GM18517 (cell line): ENCODE measurements at regions not wholly inside any gene's neighbourhood (a gene's known extent, or its start where the extent isn't known, plus 50 kb on each side); places are given as distances from the start of the nearest gene placed in this dataset.
"Not testable (repeated sequence)": the region's sequence is repeated elsewhere in the genome, so short reads cannot be mapped to it uniquely, and the experiment has no call there.

ENCODE experiments used
- ATAC-seq: cut with Tn5 transposase; IDR thresholded peaks from one replicate; pipeline ENCODE4 v1.9.1; 2021; ENCODE audit warnings: mild to moderate bottlenecking, moderate library complexity; ENCODE audit not compliant: unreplicated experiment

GRCh38 chr5:67954351-67954750 is 261.2 kb upstream of the PIK3R1 start:
- no peak for ATAC-seq

GRCh38 chr5:67942421-67942820 is 273.1 kb upstream of the PIK3R1 start:
- ATAC-seq: no peak

DNA sequence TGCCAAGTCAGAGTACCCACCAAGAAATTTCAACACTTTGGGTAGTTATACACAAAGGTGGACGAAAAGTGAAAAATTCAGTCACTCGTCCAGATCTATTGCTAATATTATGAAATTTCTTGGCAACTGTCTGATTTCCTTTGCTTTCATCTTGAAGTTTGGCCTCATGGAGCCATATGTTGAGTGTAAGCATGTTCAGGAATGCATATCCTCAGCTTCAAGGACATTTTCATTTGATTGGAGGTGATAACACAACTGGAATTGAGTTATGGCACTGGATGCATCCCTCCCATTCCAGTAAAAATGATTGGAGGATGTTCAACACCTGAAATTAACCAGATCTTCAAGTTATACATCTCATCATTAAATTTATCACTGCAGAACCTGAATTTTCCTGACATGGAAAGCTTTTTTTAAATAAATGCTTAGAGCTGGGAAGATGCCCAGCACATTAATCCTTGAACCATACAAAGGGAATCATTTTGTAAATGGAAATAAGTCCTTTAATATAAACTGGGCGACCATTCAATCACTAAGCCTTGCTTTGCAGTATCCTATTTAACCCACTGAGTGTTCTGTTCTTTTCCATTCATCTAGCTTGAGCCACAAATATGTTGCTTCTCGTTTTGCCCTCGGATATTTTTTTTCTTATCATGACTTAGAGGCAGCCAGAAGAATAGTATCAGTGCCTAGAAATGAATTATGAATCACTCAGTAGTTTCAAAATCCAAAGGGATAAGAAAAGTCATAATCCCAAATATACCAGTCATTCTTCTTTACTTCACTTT is 273.7 kb upstream of the PIK3R1 start:
- ATAC-seq: no peak

DNA sequence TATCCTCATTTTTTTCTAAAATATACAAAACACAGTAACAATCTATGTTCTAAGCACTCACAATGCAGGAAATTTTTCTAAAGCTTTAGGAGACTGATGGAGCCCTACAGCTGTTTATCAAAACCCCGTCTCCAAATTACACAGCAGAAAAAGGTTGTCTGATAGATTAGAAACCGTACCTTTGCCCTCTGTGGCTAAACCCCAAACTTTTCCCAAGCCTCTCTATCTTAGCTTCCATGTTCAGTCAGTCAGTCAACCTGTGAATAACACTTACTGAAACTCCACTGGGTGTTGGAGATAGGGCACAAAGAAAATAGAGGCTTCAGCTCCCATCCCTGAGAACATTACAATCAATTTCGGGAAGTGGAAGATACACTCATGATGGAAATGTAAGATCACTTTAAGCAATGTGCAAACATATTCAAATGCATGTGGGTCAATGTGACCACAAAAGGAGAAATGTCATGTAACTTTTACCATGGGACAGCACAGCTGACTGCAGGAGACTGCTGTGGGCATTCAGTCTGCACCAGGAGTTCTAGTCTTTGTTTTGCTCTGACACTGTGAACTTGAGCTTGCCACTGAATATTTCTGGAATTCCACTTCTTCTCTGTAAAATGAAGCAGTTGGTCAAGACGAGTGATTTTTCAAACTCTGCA is 279.5 kb upstream of the PIK3R1 start:
- no peak for ATAC-seq

- no peak for ATAC-seq
Measured at GRCh38 chr5:67934976-67935375, 280.6 kb upstream of the PIK3R1 start.

GRCh38 chr5:67925511-67925910 is 290.0 kb upstream of the PIK3R1 start:
- no peak for ATAC-seq

GRCh38 chr5:67921004-67921601 is 294.5 kb upstream of the PIK3R1 start:
- no peak for ATAC-seq

DNA sequence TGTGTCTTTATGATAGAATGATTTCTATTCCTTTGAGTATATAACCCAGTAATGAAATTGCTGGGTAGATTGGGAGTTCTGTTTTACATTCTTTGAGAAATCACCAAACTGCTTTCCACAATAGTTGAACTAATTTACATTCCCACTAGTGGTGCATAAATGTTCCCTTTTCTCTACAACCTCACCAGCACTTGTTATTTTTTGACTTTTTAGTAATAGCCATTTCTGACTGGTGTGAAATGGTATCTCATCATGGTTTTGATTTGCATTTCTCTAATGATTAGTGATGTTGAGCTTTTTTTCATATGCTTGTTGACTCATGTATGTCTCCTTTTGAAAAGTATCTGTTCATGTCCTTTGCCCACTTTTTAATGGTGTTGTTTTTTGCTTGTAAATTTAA is 296.0 kb upstream of the PIK3R1 start:
- ATAC-seq: not testable (repeated sequence)

GRCh38 chr5:67917561-67917960 is 298.0 kb upstream of the PIK3R1 start:
- ATAC-seq: no peak

- no peak for ATAC-seq
Measured at GRCh38 chr5:67910546-67910945, 305.0 kb upstream of the PIK3R1 start.

DNA sequence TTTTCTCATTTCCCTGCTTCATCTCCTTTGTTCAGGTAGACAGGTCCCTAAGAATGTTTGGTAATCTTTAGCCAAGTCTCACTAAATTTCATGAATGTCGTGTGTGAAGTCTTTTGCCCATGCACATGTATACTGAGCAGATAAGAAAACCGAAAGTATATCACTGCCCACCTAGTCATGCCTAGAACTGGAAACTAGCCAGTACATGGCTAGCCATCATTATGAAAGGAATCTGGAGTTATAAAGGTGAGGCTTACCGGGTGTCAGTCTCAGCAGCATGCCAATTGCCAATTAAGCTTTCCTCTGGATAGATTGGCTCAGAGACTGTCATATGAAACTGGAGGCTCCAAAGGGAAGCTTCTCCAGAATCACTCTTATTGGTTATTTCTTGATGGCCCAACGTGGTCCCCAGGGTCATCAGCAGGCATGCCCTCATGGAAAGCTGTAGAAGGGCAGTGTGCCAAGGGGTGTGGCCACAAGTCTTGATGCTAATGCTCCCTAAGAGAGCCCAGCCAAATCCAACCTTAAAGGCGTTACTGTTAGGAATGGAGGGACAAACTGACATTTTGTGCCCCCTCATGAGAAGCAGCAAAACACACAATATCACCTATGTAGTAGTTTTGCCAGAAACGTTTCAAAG is 307.3 kb upstream of the PIK3R1 start:
- no peak for ATAC-seq

DNA sequence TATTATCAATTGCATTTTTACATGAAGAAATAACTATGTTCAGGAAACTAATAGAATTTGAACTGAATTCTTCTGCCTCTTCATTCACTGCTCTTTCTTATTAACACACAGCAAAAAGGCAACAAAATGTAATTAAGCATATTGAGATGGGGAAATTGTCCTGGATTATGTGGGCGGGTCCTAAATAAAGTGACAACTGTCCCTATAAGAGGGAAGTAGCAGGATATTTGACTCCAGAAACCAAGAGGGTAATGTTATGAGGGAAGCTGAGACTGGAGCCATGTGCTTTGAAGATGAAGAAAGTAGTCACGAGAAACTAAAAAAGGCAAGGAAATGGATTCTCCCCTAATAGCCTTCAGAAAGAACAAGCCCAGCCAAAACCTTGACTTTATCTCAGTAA is 311.2 kb upstream of the PIK3R1 start:
- ATAC-seq: no peak

- ATAC-seq: no peak
Measured at GRCh38 chr5:67903656-67904055, 311.9 kb upstream of the PIK3R1 start.

- ATAC-seq: no peak
Measured at GRCh38 chr5:67903121-67903520, 312.4 kb upstream of the PIK3R1 start.

- ATAC-seq: no peak
Measured at GRCh38 chr5:67902497-67902830, 313.1 kb upstream of the PIK3R1 start.

DNA sequence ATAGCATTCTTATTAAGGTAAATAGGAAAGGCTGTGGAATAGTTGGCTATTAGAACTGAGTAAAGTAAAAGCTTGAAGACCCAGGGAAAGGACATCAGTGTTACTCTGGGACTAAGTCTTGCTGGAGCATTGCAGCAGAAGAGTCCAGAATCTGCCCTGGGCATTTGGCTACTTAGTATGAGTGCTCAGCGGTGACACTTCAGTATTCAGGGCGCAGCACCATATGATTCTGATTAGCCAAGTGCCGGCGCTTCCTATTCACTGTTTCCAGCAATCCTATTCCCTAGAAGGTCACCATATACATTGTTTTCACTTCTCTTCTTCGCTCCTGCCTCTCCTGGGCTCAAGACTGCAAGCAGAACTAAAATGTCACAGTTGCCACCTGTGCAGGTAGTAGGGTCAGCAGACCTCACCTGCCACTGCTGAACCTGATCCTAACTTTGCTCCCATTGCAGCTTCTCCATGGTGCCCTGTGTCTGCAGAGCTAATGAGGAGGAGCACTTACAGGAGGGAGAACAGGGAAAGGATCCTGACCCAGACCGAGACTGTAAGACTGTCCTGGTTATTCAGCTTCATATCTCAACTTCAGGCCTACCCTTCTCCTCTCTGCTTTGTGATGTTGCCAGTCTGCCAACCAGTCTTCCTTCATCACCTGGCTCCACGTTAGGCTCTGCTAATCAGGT is 313.6 kb upstream of the PIK3R1 start:
- no peak for ATAC-seq

- no peak for ATAC-seq
Measured at GRCh38 chr5:67900514-67900913, 315.0 kb upstream of the PIK3R1 start.

DNA sequence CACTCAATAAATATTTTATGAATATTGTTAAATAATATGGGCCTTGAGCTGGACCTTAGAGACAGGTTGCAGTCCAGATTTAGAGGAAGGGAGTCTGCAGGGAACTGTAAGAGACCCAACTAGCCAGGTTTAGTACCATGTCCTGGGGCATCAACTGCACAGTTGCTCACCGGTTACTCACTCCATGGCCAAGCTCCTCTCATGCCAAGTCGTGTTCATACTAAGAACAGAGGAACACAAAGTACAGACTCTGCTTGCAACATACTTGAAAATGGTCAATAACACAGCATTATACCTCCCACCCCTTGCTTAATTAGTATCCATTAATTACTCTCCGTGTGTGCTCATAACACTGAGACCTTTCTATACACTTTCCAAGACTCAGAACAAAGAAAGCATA is 317.6 kb upstream of the PIK3R1 start:
- no peak for ATAC-seq

GRCh38 chr5:67897431-67897830 is 318.1 kb upstream of the PIK3R1 start:
- no peak for ATAC-seq

- ATAC-seq: no peak
Measured at GRCh38 chr5:67896930-67897313, 318.6 kb upstream of the PIK3R1 start.

GRCh38 chr5:67896311-67896929 is 319.1 kb upstream of the PIK3R1 start:
- no peak for ATAC-seq
